DOHH2 (cell line): ENCODE measurements at regions not wholly inside any gene's neighbourhood (a gene's known extent, or its start where the extent isn't known, plus 50 kb on each side); places are given as distances from the start of the nearest gene placed in this dataset.

Experiments used
- H3F3A ChIP-seq: fragments of 200-600 bp; sonication (generic), shearing (Covaris generic); 2 replicates; pipeline ENCODE4 v1.6.0; 2016; ENCODE audit warnings: antibody characterized with exemption, mild to moderate bottlenecking; ENCODE audit not compliant: control insufficient read depth, insufficient read depth
- H3K27ac ChIP-seq: fragments of 200-600 bp; sonication (generic); 2 replicates; pipeline ENCODE4 v1.5.1; 2014; ENCODE audit warnings: low read depth, mild to moderate bottlenecking, low read length, moderate library complexity
- H3K27me3 ChIP-seq: fragments of 200-600 bp; sonication (generic); 2 replicates; pipeline ENCODE4 v1.6.1; 2014; ENCODE audit warnings: mild to moderate bottlenecking, low read length, mixed read lengths; ENCODE audit not compliant: control insufficient read depth
- H3K36me3 ChIP-seq: fragments of 200-600 bp; sonication (generic); 2 replicates; pipeline ENCODE4 v1.6.1; 2014; ENCODE audit warnings: mild to moderate bottlenecking, low read length, moderate library complexity, mixed read lengths; ENCODE audit not compliant: control insufficient read depth
- H3K4me1 ChIP-seq: fragments of 200-600 bp; sonication (generic); 2 replicates; pipeline ENCODE4 v1.6.1; 2014; ENCODE audit warnings: mild to moderate bottlenecking, low read length, mixed read lengths; ENCODE audit not compliant: control insufficient read depth
- H3K4me2 ChIP-seq: fragments of 200-600 bp; sonication (generic); 2 replicates; pipeline ENCODE4 v1.6.0; 2014; ENCODE audit warnings: mild to moderate bottlenecking, low read length, moderate library complexity
- H3K4me3 ChIP-seq: fragments of 200-600 bp; sonication (generic); 2 replicates; pipeline ENCODE4 v1.5.1; 2014; ENCODE audit warnings: mild to moderate bottlenecking, low read length, mixed read lengths
- H3K79me2 ChIP-seq: fragments of 200-600 bp; sonication (generic); 2 replicates; pipeline ENCODE4 v1.6.1; 2014; ENCODE audit warnings: mild to moderate bottlenecking, low read length, mixed read lengths; ENCODE audit not compliant: control insufficient read depth
- H3K9me2 ChIP-seq: fragments of 200-600 bp; sonication (generic); replicated peaks from 2 replicates; pipeline ENCODE4 v1.6.1; 2014; ENCODE audit warnings: mild to moderate bottlenecking, low read length, mixed read lengths; ENCODE audit not compliant: control insufficient read depth
- H3K9me3 ChIP-seq: fragments of 200-600 bp; sonication (generic); 2 replicates; pipeline ENCODE4 v1.6.1; 2014; ENCODE audit warnings: antibody characterized with exemption, low read length, mixed read lengths; ENCODE audit not compliant: control insufficient read depth, insufficient read depth
- H4K20me1 ChIP-seq: fragments of 200-600 bp; sonication (generic); 2 replicates; pipeline ENCODE4 v1.6.0; 2014; ENCODE audit warnings: low read depth, mild to moderate bottlenecking, antibody characterized with exemption, low read length, moderate library complexity; ENCODE audit not compliant: control insufficient read depth, insufficient read depth
- CTCF ChIP-seq: fragments of 200-600 bp; sonication (generic); IDR thresholded peaks from one replicate; pipeline ENCODE4 v1.5.1; 2014; ENCODE audit warnings: antibody characterized with exemption, mild to moderate bottlenecking, low read depth, low read length; ENCODE audit not compliant: poor library complexity, severe bottlenecking
- EZH2phosphoT487 ChIP-seq: fragments of 200-600 bp; sonication (generic); IDR thresholded peaks from 2 replicates; pipeline ENCODE4 v1.6.1; 2017; ENCODE audit warnings: borderline replicate concordance, mild to moderate bottlenecking, antibody characterized with exemption, low read length, moderate library complexity, mixed read lengths

GRCh38 chr9:78448960-78449673 is 152.2 kb downstream of the PSAT1 start:
- Histone ChIP-seq H3K27ac (no peak overlapping the region), H3F3A (no peaks in the 10 kb centered on the region), H3K79me2 (no peaks in the 10 kb centered on the region), H3K27me3 (no peaks in the 10 kb centered on the region), H4K20me1 (no peaks in the 10 kb centered on the region), H3K9me3 (no peaks in the 10 kb centered on the region), H3K4me3 (no peak overlapping the region), H3K9me2 (no peaks in the 10 kb centered on the region), H3K36me3 (no peaks in the 10 kb centered on the region), H3K4me2 (no peak overlapping the region), H3K4me1 (no peaks in the 10 kb centered on the region)
- TF ChIP-seq EZH2phosphoT487: no peak
- TF ChIP-seq CTCF: no peak

GRCh38 chr9:78453450-78453849 is 156.5 kb downstream of the PSAT1 start:
- Histone ChIP-seq H3K36me3 (no peaks in the 10 kb centered on the region), H3K4me1 (no peaks in the 10 kb centered on the region), H3F3A (no peaks in the 10 kb centered on the region), H3K9me2 (no peaks in the 10 kb centered on the region), H3K4me3 (no peak overlapping the region), H3K27ac (no peak overlapping the region), H3K9me3 (no peaks in the 10 kb centered on the region), H4K20me1 (no peaks in the 10 kb centered on the region), H3K79me2 (no peaks in the 10 kb centered on the region), H3K27me3 (no peaks in the 10 kb centered on the region), H3K4me2 (no peak overlapping the region)
- no peak for TF ChIP-seq CTCF
- TF ChIP-seq EZH2phosphoT487: no peak

GRCh38 chr9:78462611-78463010 is 165.7 kb downstream of the PSAT1 start:
- Histone ChIP-seq H3F3A (no peaks in the 10 kb centered on the region), H3K27ac (no peak overlapping the region)

More at GRCh38 chr9:78462611-78463010, 165.7 kb downstream of the PSAT1 start:
- no peak overlapping the region for H3K4me3 ChIP-seq
- no peaks in the 10 kb centered on the region for H3K27me3 ChIP-seq
- TF ChIP-seq EZH2phosphoT487 (no peak), CTCF (no peak)
- no peaks in the 10 kb centered on the region for H3K36me3 ChIP-seq
- no peaks in the 10 kb centered on the region for H3K9me2 ChIP-seq
- H4K20me1 ChIP-seq: no peaks in the 10 kb centered on the region
- H3K79me2 ChIP-seq: no peaks in the 10 kb centered on the region
- no peak overlapping the region for H3K4me2 ChIP-seq
- no peaks in the 10 kb centered on the region for H3K4me1 ChIP-seq
- H3K9me3 ChIP-seq: no peaks in the 10 kb centered on the region
